Right lobe of liver (tissue), 4 donors: ENCODE measurements at regions not wholly inside any gene's neighbourhood (a gene's known extent, or its start where the extent isn't known, plus 50 kb on each side); places are given as distances from the start of the nearest gene placed in this dataset.

ENCODE experiments used
- CTCF ChIP-seq, 4 donors: fragments of 200-600 bp in 3 of 4; fragments of 450-650 bp in 1 of 4; IDR thresholded peaks; one replicate each; pipeline versions ENCODE4 v1.5.1 to v1.8.0; 2016 to 2022; ENCODE audit warnings: antibody characterized with exemption in 4 of 4, mild to moderate bottlenecking in 2 of 4
- POLR2A ChIP-seq: fragments of 450-650 bp; IDR thresholded peaks from one replicate; pipeline ENCODE4 v1.6.1; 2017; ENCODE audit warnings: antibody characterized with exemption, mild to moderate bottlenecking
- donor health status: DM: no; HTN: no; CAD: no.
- donor health status: DM: no; HTN: no; CAD: no.
- donor health status: DM: no; HTN: yes; CAD: no.

GRCh38 chr3:194798486-194798885, 112.8 kb downstream of the FAM43A start:
- no peak for TF ChIP-seq CTCF (IDR thresholded peaks at IDR 0.05)
- TF ChIP-seq POLR2A = no peak
